HUES6 (cell line): ENCODE measurements at regions not wholly inside any gene's neighbourhood (a gene's known extent, or its start where the extent isn't known, plus 50 kb on each side); places are given as distances from the start of the nearest gene placed in this dataset.
"Not testable (repeated sequence)": the region's sequence is repeated elsewhere in the genome, so short reads cannot be mapped to it uniquely, and the experiment has no call there.

Experiments used
- H3K27ac ChIP-seq: 2 replicates; pipeline ENCODE4 v1.7.0; 2013; ENCODE audit warnings: low read depth, mild to moderate bottlenecking, low read length, inconsistent platforms
- H3K27me3 ChIP-seq: 2 replicates; pipeline ENCODE4 v1.6.1; 2013; ENCODE audit warnings: low read length; ENCODE audit not compliant: control insufficient read depth, insufficient read depth
- H3K36me3 ChIP-seq: 2 replicates; pipeline ENCODE4 v1.6.1; 2013; ENCODE audit warnings: low read length; ENCODE audit not compliant: control insufficient read depth, insufficient read depth
- H3K4me1 ChIP-seq: 2 replicates; pipeline ENCODE4 v1.6.1; 2013; ENCODE audit warnings: low read length; ENCODE audit not compliant: control insufficient read depth, insufficient read depth
- H3K4me3 ChIP-seq: 2 replicates; pipeline ENCODE4 v1.5.1; 2013; ENCODE audit warnings: low read depth, low read length
- H3K9ac ChIP-seq: one replicate; pipeline ENCODE4 v1.6.1; 2013; ENCODE audit warnings: mild to moderate bottlenecking, low read length
- H3K9me3 ChIP-seq: 2 replicates; pipeline ENCODE4 v1.6.1; 2013; ENCODE audit warnings: low read depth, low read length; ENCODE audit not compliant: control insufficient read depth, insufficient read depth

- peaks cover 11% of the 10 kb centered on the region; the same call in 1 of the 2 replicates for H3K9me3 ChIP-seq
- H3K9ac ChIP-seq, H3K4me1 ChIP-seq, H3K27me3 ChIP-seq, H3K4me3 ChIP-seq, H3K36me3 ChIP-seq, H3K27ac ChIP-seq: not testable (repeated sequence)
Measured at GRCh38 chr15:79782307-79782706, 114.5 kb downstream of the MTHFS start.
